HepG2 (cell line): ENCODE measurements at regions not wholly inside any gene's neighbourhood (a gene's known extent, or its start where the extent isn't known, plus 50 kb on each side); places are given as distances from the start of the nearest gene placed in this dataset.

Experiments
- ATAC-seq: fragments of 200-7000 bp; cut with Tn5 transposase; 3 replicates; pipeline ENCODE4 v1.9.1; 2020; ENCODE audit warnings: mild to moderate bottlenecking, moderate library complexity
- BruUV-seq: library from RNA; stranded (reverse); fragments of 400-500 nt; replicated peaks from 2 replicates; lab custom pipeline; 2021; lab: Mats Ljungman, UMichigan
- CTCF ChIA-PET: fragments of 300-600 bp; formaldehyde crosslinking; extraction: SDS; loops from one replicate; lab custom pipeline; 2021; ENCODE audit warnings: low total read pairs, inconsistent platforms, low intra/inter-chr PET ratio; lab: Yijun Ruan, JAX
- POLR2A ChIA-PET: fragments of 350-600 bp; sonication (Branson Sonifier 250); formaldehyde crosslinking; loops from one replicate; lab custom pipeline; 2020; ENCODE audit warnings: antibody characterized with exemption, inconsistent platforms; lab: Yijun Ruan, JAX
- DNase-seq: peaks from one replicate; pipeline ENCODE4 v3.0.0-alpha.2; 2015; ENCODE audit warnings: low spot score
- FAIRE-seq: peaks from 3 replicates; lab custom pipeline; 2011; peaks lifted over from hg19 to GRCh38; lab: Jason Lieb, UNC
- H2AFZ ChIP-seq: one replicate; pipeline ENCODE4 v1.6.1; 2011; ENCODE audit warnings: low read length, inconsistent platforms
- H3K27ac ChIP-seq: fragments of 300-600 bp; 3 replicates; pipeline ENCODE4 v1.8.0; 2011; ENCODE audit warnings: mixed run types, mild to moderate bottlenecking, mixed read lengths, low read length, inconsistent platforms; ENCODE audit not compliant: insufficient read depth; ENCODE audit errors: extremely low read length
- H3K27me3 ChIP-seq, 2 experiments: fragments of 200-600 bp in 1 of 2; 2 replicates in 1 of 2; 3 replicates in 1 of 2; pipeline versions ENCODE4 v1.6.0 to v1.8.0; 2011; ENCODE audit warnings: low read length in 2 of 2, mild to moderate bottlenecking in 2 of 2, moderate library complexity in 2 of 2, inconsistent platforms in 1 of 2; ENCODE audit not compliant: insufficient read depth in 2 of 2, control insufficient read depth in 1 of 2
- H3K36me3 ChIP-seq, 2 experiments: fragments of 200-600 bp in 1 of 2; replicated peaks in 1 of 2; 2 replicates in 1 of 2; 3 replicates in 1 of 2; pipeline versions ENCODE4 v1.5.1 to v1.8.0; 2011; ENCODE audit warnings: low read length in 2 of 2, inconsistent platforms in 1 of 2; ENCODE audit not compliant: insufficient read depth in 2 of 2, control insufficient read depth in 1 of 2
- H3K4me1 ChIP-seq: 2 replicates; pipeline ENCODE4 v1.5.1; 2012; ENCODE audit warnings: low read length, inconsistent platforms; ENCODE audit not compliant: insufficient read depth
- H3K4me2 ChIP-seq: 2 replicates; pipeline ENCODE4 v1.6.0; 2011; ENCODE audit warnings: low read depth, low read length, inconsistent platforms
- H3K4me3 ChIP-seq, 3 experiments: fragments of 200-600 bp in 1 of 3; sonication (generic), shearing (Covaris generic) in 1 of 3; replicated peaks in 1 of 3; 2 replicates each; pipeline ENCODE4 v1.5.1; 2011 to 2016; ENCODE audit warnings: low read length in 3 of 3, inconsistent platforms in 2 of 3, low read depth in 2 of 3, mild to moderate bottlenecking in 2 of 3, control low read depth in 1 of 3, mixed read lengths in 1 of 3; ENCODE audit not compliant: insufficient read depth in 1 of 3
- H3K79me2 ChIP-seq: one replicate; pipeline ENCODE4 v1.6.1; 2011; ENCODE audit warnings: low read length, inconsistent platforms; ENCODE audit not compliant: insufficient read depth
- H3K9ac ChIP-seq: 2 replicates; pipeline ENCODE4 v1.6.0; 2011; ENCODE audit warnings: mild to moderate bottlenecking, low read depth, low read length, inconsistent platforms; ENCODE audit not compliant: insufficient read depth
- H3K9me3 ChIP-seq: 2 replicates; pipeline ENCODE4 v1.5.1; 2012; ENCODE audit warnings: mild to moderate bottlenecking, low read length
- H4K20me1 ChIP-seq: 2 replicates; pipeline ENCODE4 v1.6.0; 2011; ENCODE audit warnings: inconsistent platforms, mild to moderate bottlenecking, low read length, moderate library complexity; ENCODE audit not compliant: insufficient read depth
- CENPX ChIP-seq: sonication (generic); formaldehyde crosslinking; IDR thresholded peaks from 2 replicates; pipeline ENCODE4 v1.9.0; 2021; ENCODE audit warnings: mild to moderate bottlenecking, missing genetic modification reagents, moderate library complexity
- DPF2 ChIP-seq: sonication (generic); formaldehyde crosslinking; IDR thresholded peaks from 2 replicates; pipeline ENCODE4 v1.4.0; 2020; ENCODE audit warnings: mild to moderate bottlenecking, low read depth, missing genetic modification reagents, borderline replicate concordance
- HDAC6 ChIP-seq: fragments of 200-600 bp; sonication (generic); IDR thresholded peaks from 2 replicates; pipeline ENCODE4 v1.7.0; 2017; ENCODE audit warnings: mild to moderate bottlenecking, antibody characterized with exemption, low read length, low read depth
- JDP2 ChIP-seq: sonication (generic); formaldehyde crosslinking; IDR thresholded peaks from 2 replicates; pipeline ENCODE4 v1.8.1; 2022; ENCODE audit warnings: missing genetic modification reagents, borderline replicate concordance
- MAF1 ChIP-seq: sonication (generic); formaldehyde crosslinking; IDR thresholded peaks from 2 replicates; pipeline ENCODE4 v1.5.0; 2020; ENCODE audit warnings: missing genetic modification reagents, borderline replicate concordance
- ZNF644 ChIP-seq: IDR thresholded peaks from 2 replicates; pipeline ENCODE4 v1.6.1; 2016; ENCODE audit warnings: low read depth
- WGBS: methylation state at CpG from one replicate; pipeline ENCODE4 v1.1.6; 2017; ENCODE audit warnings: low lambda C conversion rate; 5-methylcytosine and 5-hydroxymethylcytosine counted together
- in situ Hi-C: cut with HindIII; loops from 2 replicates; pipeline ENCODE4 v1.10.0; 2017; ENCODE audit warnings: low pct_unique_long_range_greater_than_20kb; ENCODE audit not compliant: extremely low pct_ligation_motif_present
- intact Hi-C: fragments of 100-400 bp; cut with micrococcal nuclease; formaldehyde crosslinking; loops from one replicate; pipeline ENCODE4 v1.10.0; 2022; ENCODE audit not compliant: unreplicated experiment
- TF ChIP-seq, protein P1 (sequence below): sonication (generic); formaldehyde crosslinking; IDR thresholded peaks from 2 replicates; pipeline ENCODE4 v1.5.0; 2020; ENCODE audit warnings: mild to moderate bottlenecking, missing genetic modification reagents, moderate library complexity
- TF ChIP-seq, protein P2 (sequence below): sonication (generic); formaldehyde crosslinking; IDR thresholded peaks from 2 replicates; pipeline ENCODE4 v1.8.0; 2022; ENCODE audit warnings: missing genetic modification reagents, mild to moderate bottlenecking, borderline replicate concordance

DNA sequence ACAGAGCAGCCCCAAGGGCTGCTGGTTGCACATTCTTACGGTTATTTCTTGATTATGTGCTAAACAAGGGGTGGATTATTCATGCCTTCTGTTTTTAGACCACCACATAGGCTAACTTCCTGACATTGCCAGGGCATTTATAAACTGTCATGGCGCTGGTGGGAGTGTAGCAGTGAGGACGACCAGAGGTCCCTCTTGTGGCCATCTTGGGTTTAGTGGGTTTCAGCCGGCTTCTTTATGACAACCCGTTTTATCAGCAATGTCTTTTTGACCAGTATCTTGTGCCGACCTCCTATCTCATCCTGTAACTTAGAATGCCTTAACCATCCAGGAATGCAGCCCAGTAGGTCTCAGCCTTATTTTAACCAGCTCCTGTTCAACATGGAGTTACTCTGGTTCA, 212.4 kb upstream of the GRID2 start (continued):
- TF ChIP-seq, protein P1, sequence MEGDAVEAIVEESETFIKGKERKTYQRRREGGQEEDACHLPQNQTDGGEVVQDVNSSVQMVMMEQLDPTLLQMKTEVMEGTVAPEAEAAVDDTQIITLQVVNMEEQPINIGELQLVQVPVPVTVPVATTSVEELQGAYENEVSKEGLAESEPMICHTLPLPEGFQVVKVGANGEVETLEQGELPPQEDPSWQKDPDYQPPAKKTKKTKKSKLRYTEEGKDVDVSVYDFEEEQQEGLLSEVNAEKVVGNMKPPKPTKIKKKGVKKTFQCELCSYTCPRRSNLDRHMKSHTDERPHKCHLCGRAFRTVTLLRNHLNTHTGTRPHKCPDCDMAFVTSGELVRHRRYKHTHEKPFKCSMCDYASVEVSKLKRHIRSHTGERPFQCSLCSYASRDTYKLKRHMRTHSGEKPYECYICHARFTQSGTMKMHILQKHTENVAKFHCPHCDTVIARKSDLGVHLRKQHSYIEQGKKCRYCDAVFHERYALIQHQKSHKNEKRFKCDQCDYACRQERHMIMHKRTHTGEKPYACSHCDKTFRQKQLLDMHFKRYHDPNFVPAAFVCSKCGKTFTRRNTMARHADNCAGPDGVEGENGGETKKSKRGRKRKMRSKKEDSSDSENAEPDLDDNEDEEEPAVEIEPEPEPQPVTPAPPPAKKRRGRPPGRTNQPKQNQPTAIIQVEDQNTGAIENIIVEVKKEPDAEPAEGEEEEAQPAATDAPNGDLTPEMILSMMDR (CRISPR knock-in tag): peak; percentile 32; the same call in 1 of the 2 replicates
- peak; percentile 38; the same call in 1 of the 2 replicates for TF ChIP-seq ZNF644 (CRISPR knock-in tag)
- no peak for TF ChIP-seq JDP2
- no peak for TF ChIP-seq MAF1 (CRISPR knock-in tag)

DNA sequence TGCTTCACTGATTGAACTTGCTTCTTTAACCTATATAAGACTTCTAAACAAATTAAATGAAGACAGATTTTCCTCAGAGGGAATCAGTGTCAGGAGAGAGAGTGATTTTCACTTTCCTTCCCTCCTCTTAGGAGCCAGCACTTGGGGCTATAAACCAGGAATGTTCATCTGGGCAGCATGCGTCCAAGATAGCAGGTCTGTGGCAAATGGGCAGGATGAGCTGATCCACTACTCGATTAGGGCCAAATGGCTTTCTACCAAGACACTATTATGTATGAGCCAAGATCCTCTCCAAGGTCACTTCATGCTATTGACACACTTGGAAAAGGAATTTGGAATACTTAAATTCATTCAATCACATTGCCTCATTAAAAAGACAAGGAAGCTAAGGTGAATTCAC, 203.9 kb upstream of the GRID2 start:
- Histone ChIP-seq H3K4me3 (no peak overlapping the region), H3K4me1 (no peaks in the 10 kb centered on the region), H3K36me3 (no peaks in the 10 kb centered on the region), H3K27me3 (no peaks in the 10 kb centered on the region), H2AFZ (no peak overlapping the region), H3K79me2 (no peaks in the 10 kb centered on the region), H4K20me1 (no peaks in the 10 kb centered on the region), H3K9ac (no peak overlapping the region), H3K27ac (no peak overlapping the region), H3K9me3 (no peaks in the 10 kb centered on the region), H3K4me2 (no peak overlapping the region)
- intact Hi-C loops (no loop called here), in situ Hi-C loops (no loop called here)
- BruUV-seq: no TSS peak
- ChIA-PET CTCF (no interaction called here), POLR2A (interaction anchor here (0.6 kb wide), 1 partner anchor 1079 kb away, joined by 3 read pairs; no protein-coding TSS in a partner anchor)
- FAIRE-seq: no peak
- 0% methylated on average over 2 of the region's 2 CpGs for WGBS
- TF ChIP-seq DPF2: no peak
- no peak for ATAC-seq
- DNase-seq: no peak

DNA sequence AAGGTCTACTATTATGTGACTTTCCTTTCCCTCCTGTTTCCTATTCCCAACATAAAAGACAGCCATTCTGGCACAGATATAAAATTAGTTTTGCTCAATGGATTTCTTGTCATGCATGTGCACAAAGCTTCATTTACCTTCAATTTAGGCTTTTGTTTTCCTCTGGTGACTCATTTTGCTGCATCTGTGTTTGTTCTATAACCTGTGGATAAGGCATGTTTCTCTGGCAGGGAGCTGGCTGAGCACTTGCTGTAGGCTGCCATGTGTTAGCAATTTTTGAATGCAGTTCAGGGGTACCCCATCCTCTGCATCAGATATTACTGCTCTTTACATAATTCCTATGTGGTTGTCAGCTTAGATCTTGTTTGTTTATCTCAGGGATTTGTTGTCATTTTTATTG, 202.8 kb upstream of the GRID2 start:
- no peaks in the 10 kb centered on the region for H3K4me1 ChIP-seq
- no peak overlapping the region for H3K9ac ChIP-seq
- H3K79me2 ChIP-seq: no peaks in the 10 kb centered on the region
- ChIA-PET CTCF (no interaction called here), POLR2A (no interaction called here)
- ATAC-seq: no peak
- intact Hi-C loops (no loop called here), in situ Hi-C loops (no loop called here)
- FAIRE-seq: no peak
- no peaks in the 10 kb centered on the region for H4K20me1 ChIP-seq
- H3K9me3 ChIP-seq: no peaks in the 10 kb centered on the region
- no peak for DNase-seq
- no peak overlapping the region for H3K4me2 ChIP-seq
- no TSS peak for BruUV-seq
- no peak overlapping the region for H3K27ac ChIP-seq
- H3K36me3 ChIP-seq: no peaks in the 10 kb centered on the region
- no peak overlapping the region for H3K4me3 ChIP-seq
- no peaks in the 10 kb centered on the region for H3K27me3 ChIP-seq
- H2AFZ ChIP-seq: no peak overlapping the region
- TF ChIP-seq, protein P2, sequence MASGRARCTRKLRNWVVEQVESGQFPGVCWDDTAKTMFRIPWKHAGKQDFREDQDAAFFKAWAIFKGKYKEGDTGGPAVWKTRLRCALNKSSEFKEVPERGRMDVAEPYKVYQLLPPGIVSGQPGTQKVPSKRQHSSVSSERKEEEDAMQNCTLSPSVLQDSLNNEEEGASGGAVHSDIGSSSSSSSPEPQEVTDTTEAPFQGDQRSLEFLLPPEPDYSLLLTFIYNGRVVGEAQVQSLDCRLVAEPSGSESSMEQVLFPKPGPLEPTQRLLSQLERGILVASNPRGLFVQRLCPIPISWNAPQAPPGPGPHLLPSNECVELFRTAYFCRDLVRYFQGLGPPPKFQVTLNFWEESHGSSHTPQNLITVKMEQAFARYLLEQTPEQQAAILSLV (CRISPR knock-in tag): no peak
- no peak for TF ChIP-seq CENPX (CRISPR knock-in tag)
- TF ChIP-seq HDAC6: no peak
